Coronary artery (tissue), 2 donors: ENCODE measurements at regions not wholly inside any gene's neighbourhood (a gene's known extent, or its start where the extent isn't known, plus 50 kb on each side); places are given as distances from the start of the nearest gene placed in this dataset.

Source experiments
- DNase-seq: peaks from one replicate; pipeline ENCODE4 v3.0.0-alpha.2; 2017; ENCODE audit warnings: low spot score
- H3K27ac ChIP-seq, 2 donors: fragments of 200-600 bp; sonication (generic); one replicate each; pipeline ENCODE4 v1.5.1; 2016 to 2019
- H3K4me3 ChIP-seq: fragments of 200-600 bp; sonication (generic); 2 replicates; pipeline ENCODE4 v1.5.1; 2016; ENCODE audit warnings: mild to moderate bottlenecking, moderate library complexity
- TF ChIP-seq, protein P1 (sequence below): fragments of 200-600 bp; sonication (generic); IDR thresholded peaks from one replicate; pipeline ENCODE4 v1.5.1; 2019; ENCODE audit warnings: antibody characterized with exemption

DNA sequence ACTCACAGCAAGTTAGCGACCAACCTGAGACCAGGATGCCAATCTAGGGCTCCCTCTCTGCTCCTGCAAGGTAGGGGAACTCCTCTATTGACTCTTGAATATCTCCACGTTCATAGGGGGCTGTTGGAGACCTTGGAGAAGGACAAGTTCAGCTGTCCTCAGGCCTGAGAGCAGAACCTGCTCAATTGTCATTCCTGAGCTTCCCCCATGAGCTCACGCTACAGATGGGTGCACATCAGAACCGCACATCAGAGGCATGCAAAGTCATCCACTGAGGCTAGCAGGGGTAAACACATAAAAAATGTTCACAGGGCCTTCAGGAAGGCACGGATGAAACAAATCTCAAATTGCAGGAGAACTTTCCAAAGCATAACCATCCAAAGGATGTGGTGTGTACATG is 168.8 kb upstream of the ZNF507 start:
- Histone ChIP-seq H3K27ac (no peak overlapping the region), H3K4me3 (no peak overlapping the region)
- DNase-seq, result peak; percentile 22
- TF ChIP-seq, protein P1, sequence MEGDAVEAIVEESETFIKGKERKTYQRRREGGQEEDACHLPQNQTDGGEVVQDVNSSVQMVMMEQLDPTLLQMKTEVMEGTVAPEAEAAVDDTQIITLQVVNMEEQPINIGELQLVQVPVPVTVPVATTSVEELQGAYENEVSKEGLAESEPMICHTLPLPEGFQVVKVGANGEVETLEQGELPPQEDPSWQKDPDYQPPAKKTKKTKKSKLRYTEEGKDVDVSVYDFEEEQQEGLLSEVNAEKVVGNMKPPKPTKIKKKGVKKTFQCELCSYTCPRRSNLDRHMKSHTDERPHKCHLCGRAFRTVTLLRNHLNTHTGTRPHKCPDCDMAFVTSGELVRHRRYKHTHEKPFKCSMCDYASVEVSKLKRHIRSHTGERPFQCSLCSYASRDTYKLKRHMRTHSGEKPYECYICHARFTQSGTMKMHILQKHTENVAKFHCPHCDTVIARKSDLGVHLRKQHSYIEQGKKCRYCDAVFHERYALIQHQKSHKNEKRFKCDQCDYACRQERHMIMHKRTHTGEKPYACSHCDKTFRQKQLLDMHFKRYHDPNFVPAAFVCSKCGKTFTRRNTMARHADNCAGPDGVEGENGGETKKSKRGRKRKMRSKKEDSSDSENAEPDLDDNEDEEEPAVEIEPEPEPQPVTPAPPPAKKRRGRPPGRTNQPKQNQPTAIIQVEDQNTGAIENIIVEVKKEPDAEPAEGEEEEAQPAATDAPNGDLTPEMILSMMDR, result no peak

DNA sequence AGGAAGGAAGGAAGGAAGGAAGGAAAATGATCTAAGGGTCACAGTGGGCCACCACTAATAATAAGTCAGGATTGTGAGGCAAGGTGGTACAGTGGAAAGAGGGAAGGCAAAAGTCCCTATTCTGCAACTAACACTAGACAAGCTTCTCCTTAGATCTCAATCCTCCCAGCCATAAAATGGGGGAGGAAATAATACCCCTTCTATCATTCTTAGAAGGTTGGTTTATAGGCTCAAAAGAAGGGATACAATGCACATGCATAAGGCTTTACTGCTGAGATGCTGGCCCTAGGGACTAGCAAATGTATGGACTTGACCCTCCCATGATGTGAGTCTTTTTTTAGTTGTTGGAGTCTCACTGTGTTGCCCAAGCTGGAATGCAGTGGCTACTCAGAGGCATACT is 167.7 kb upstream of the ZNF507 start:
- TF ChIP-seq, protein P1, result no peak
- no peak overlapping the region for H3K27ac ChIP-seq

DNA sequence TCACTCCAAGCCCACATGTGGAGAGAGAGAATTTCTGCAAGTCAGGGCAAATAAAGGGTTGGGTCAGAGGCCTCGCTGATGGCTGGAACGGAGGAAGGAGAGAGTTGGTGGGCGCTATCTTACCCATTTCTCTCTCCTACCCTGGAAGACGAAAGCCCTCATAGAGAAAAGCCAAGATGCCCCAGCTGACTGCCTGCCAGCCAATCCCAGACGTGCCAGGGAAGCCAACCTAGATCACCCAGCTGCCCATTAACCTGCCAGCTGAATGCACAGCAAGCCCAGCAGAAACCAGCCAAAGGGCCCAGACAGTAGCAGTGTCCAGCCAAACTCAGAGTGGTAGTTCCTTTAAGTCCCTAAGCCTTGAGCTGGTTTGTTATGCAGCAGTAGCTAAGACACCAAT is 167.0 kb upstream of the ZNF507 start:
- Histone ChIP-seq H3K4me3 (no peak overlapping the region), H3K27ac (no peak overlapping the region)
- DNase-seq, result peak; percentile 41
- TF ChIP-seq, protein P1, result no peak

More for the DNA sequence above, 167.7 kb upstream of the ZNF507 start:
- DNase-seq, result no peak
- no peak overlapping the region for H3K4me3 ChIP-seq

DNA sequence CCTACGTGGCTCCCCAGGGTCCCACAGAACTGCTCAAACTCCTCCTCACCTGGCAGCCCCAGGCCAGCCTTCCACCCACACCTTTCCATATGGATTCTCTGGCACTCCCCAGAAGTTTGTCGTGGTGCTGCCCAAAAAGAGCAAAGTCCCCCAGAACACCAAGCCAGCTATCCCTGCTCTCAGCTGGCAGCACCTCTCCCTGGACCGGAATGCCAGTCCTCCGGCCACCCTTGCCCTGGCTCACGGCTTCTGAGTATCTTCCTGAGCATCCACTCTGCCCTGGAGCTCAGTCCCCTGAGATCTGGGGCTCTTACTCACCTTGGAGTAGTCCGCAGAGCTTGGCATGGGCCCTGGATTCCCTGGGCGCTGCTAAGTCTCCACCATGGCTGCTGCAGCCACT is 166.5 kb upstream of the ZNF507 start:
- Histone ChIP-seq H3K4me3 (no peak overlapping the region), H3K27ac (no peak overlapping the region)
- no peak for DNase-seq
- TF ChIP-seq, protein P1, result no peak

DNA sequence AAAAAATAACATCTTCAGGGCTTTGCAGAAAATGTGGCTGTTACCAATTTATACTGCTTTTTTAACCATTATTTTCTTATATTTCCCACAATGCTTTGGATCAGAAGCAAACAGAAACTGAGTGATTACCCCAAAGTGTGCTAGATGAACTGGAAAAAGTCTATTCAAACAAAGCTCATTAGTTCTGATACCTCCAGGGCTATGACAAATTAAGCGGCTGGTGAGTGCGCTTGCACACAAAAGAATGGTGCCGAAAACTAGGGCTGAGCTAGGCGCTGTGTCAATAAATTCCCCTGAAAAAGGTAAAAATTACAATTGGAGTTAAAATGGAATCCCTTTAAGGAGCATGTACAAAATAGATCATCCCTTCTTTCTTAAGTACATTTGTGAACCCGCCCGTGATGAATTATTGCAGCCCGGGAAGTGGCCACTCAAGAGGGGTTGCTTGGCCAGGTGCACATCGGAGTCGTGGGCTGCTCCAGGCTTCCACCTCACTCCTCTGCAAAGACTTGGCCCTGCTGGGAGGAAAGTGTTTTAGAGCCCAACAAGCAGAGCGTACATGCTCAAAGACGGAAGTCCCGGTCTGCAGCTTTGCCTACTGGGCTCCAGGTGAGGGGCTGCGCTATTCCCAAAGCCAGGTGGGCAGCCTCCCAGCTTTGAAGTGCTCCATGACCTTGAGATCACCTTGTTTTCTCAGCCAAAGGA is 164.0 kb upstream of the ZNF507 start:
- no peak overlapping the region for H3K27ac ChIP-seq
- H3K4me3 ChIP-seq, result no peak overlapping the region
- DNase-seq, result peak; percentile 19
- TF ChIP-seq, protein P1, result no peak

DNA sequence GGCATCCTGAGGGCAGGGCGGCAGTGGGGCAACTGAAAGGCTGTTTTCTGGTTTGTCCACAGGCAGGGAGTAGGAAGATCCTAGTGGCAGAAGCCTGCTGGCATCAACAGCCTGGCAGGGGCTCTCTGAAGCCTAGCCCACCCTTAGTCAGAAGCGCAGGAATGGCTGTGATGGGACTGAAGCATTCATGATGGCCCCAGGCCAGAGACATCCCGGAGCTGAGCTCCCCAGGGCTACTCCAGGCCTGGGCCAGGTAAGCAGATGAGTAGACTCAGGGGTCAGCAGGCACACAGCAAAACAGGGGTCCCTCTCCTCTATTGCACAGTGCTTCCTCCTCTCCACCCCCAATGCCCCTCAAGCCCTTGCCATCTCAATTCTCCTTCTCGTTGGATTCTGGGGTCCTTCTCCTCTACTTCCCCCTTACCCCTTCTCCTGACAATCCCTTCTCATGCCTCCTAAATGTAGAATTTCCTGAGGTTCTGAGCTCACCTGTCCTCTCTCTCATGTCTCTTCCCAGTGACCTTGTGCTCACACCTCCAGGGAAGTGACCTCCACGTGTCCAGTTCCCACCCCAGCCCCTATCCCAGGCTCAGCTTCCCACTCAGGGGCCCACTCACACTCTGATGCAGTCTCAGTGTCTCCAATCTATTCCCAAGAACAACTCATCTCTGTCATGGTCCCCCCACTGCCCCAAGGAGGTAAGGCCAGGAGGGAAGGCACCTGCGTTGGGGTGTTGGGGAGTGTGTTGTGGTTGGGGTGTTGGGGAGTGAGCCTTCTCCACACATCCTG is 158.7 kb upstream of the ZNF507 start:
- Histone ChIP-seq H3K4me3 (no peak overlapping the region), H3K27ac (no peak overlapping the region)
- TF ChIP-seq, protein P1, result no peak
- peak; percentile 26 for DNase-seq

DNA sequence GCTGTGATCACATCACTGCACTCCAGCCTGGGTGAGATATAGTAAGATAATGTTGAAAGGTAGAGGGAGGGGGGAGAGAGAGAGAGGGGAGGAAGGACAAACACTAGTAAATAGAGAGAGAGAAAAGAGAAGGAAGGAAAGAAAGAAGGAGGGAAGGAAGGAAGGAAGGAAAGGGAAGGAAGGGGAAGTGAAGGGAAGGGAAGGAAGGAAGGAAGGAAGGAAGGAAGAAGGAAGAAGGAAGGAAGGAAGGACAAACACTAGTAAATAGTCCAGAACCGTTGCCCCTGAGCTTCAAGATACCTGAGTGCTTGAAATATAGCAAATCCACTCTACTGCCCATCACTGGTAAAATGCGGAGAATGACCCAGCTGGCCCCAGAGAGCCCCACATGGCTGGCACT is 156.5 kb upstream of the ZNF507 start:
- DNase-seq, result peak; percentile 28
- TF ChIP-seq, protein P1, result no peak
- Histone ChIP-seq H3K4me3 (no peak overlapping the region), H3K27ac (no peak overlapping the region)
